SK-N-SH treated with all-trans-retinoic acid at 6 μM for 48 hours (cell line): ENCODE measurements at regions not wholly inside any gene's neighbourhood (a gene's known extent, or its start where the extent isn't known, plus 50 kb on each side); places are given as distances from the start of the nearest gene placed in this dataset.

Experiments used
- ARNTL ChIP-seq: fragments of 450-650 bp; formaldehyde crosslinking; IDR thresholded peaks from 2 replicates; pipeline ENCODE4 v1.5.0; 2020; ENCODE audit warnings: low read depth, mild to moderate bottlenecking, moderate library complexity, borderline replicate concordance
- CSRNP3 ChIP-seq: fragments of 250-450 bp; sonication (Bioruptor Pico); IDR thresholded peaks from 2 replicates; pipeline ENCODE4 v1.5.1; 2021; ENCODE audit warnings: mild to moderate bottlenecking, moderate library complexity
- ESRRG ChIP-seq: fragments of 250-450 bp; sonication (Bioruptor Pico); IDR thresholded peaks from 2 replicates; pipeline ENCODE4 v1.6.1; 2021; ENCODE audit warnings: mild to moderate bottlenecking
- GLIS3 ChIP-seq: fragments of 250-450 bp; sonication (Bioruptor Pico); IDR thresholded peaks from 2 replicates; pipeline ENCODE4 v1.5.0; 2020; ENCODE audit warnings: mild to moderate bottlenecking, moderate library complexity
- OSR1 ChIP-seq: fragments of 250-450 bp; sonication (Bioruptor Pico); IDR thresholded peaks from 2 replicates; pipeline ENCODE4 v1.8.0; 2022; ENCODE audit warnings: moderate library complexity, mild to moderate bottlenecking, inconsistent platforms
- ZC3H10 ChIP-seq: fragments of 250-450 bp; sonication (Bioruptor Pico); IDR thresholded peaks from 2 replicates; pipeline ENCODE4 v1.5.1; 2021; ENCODE audit warnings: mild to moderate bottlenecking, moderate library complexity
- TF ChIP-seq, protein P1 (sequence below): fragments of 250-450 bp; sonication (Bioruptor Pico); IDR thresholded peaks from 2 replicates; pipeline ENCODE4 v1.8.0; 2020; ENCODE audit warnings: mild to moderate bottlenecking, moderate library complexity, borderline replicate concordance

GRCh38 chr7:51501620-51502019, 185.0 kb upstream of the COBL start:
- no peak for TF ChIP-seq ZC3H10
- no peak for TF ChIP-seq CSRNP3 (CRISPR knock-in tag)
- TF ChIP-seq OSR1 (CRISPR knock-in tag), result no peak
- TF ChIP-seq GLIS3 (CRISPR knock-in tag), result no peak
- no peak for TF ChIP-seq ESRRG (CRISPR knock-in tag)
- TF ChIP-seq ARNTL, result no peak
- TF ChIP-seq, protein P1, sequence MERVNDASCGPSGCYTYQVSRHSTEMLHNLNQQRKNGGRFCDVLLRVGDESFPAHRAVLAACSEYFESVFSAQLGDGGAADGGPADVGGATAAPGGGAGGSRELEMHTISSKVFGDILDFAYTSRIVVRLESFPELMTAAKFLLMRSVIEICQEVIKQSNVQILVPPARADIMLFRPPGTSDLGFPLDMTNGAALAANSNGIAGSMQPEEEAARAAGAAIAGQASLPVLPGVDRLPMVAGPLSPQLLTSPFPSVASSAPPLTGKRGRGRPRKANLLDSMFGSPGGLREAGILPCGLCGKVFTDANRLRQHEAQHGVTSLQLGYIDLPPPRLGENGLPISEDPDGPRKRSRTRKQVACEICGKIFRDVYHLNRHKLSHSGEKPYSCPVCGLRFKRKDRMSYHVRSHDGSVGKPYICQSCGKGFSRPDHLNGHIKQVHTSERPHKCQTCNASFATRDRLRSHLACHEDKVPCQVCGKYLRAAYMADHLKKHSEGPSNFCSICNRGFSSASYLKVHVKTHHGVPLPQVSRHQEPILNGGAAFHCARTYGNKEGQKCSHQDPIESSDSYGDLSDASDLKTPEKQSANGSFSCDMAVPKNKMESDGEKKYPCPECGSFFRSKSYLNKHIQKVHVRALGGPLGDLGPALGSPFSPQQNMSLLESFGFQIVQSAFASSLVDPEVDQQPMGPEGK (CRISPR knock-in tag), result no peak
